MCF 10A (cell line): ENCODE measurements at regions not wholly inside any gene's neighbourhood (a gene's known extent, or its start where the extent isn't known, plus 50 kb on each side); places are given as distances from the start of the nearest gene placed in this dataset.

Source experiments
- BruUV-seq: library from RNA; stranded (reverse); fragments of 400-500 nt; replicated peaks from 2 replicates; lab custom pipeline; 2021; lab: Mats Ljungman, UMichigan
- CTCF ChIA-PET: fragments of 300-600 bp; sonication (Branson Sonifier 250); formaldehyde crosslinking; extraction: SDS; loops from one replicate; lab custom pipeline; 2021; ENCODE audit warnings: antibody characterized with exemption, inconsistent platforms; lab: Yijun Ruan, JAX
- POLR2A ChIA-PET: fragments of 300-600, 350-650 bp; sonication (Branson Sonifier 250); formaldehyde crosslinking; extraction: SDS; loops from one replicate; lab custom pipeline; 2020; ENCODE audit warnings: antibody characterized with exemption, inconsistent platforms; lab: Yijun Ruan, JAX
- DNase-seq: peaks from one replicate; pipeline ENCODE4 v3.0.0-alpha.2; 2018; ENCODE audit not compliant: unreplicated experiment
- H3K27ac Mint-ChIP-seq: one replicate; pipeline ENCODE4 v1.8.0; 2022; ENCODE audit warnings: mild to moderate bottlenecking, low read depth, mixed read lengths; ENCODE audit not compliant: unreplicated experiment
- H3K27me3 Mint-ChIP-seq: one replicate; pipeline ENCODE4 v1.8.0; 2022; ENCODE audit warnings: mixed read lengths; ENCODE audit not compliant: insufficient read depth, unreplicated experiment
- H3K36me3 Mint-ChIP-seq: one replicate; pipeline ENCODE4 v1.8.0; 2022; ENCODE audit warnings: mild to moderate bottlenecking, moderate library complexity, mixed read lengths; ENCODE audit not compliant: insufficient read depth, unreplicated experiment
- H3K4me1 Mint-ChIP-seq: one replicate; pipeline ENCODE4 v1.8.0; 2022; ENCODE audit warnings: mixed read lengths; ENCODE audit not compliant: insufficient read depth, unreplicated experiment
- H3K4me3 Mint-ChIP-seq: one replicate; pipeline ENCODE4 v1.8.0; 2022; ENCODE audit warnings: mild to moderate bottlenecking, moderate library complexity, mixed read lengths; ENCODE audit not compliant: unreplicated experiment
- H3K9me3 Mint-ChIP-seq: one replicate; pipeline ENCODE4 v1.8.0; 2022; ENCODE audit warnings: mixed read lengths; ENCODE audit not compliant: unreplicated experiment
- intact Hi-C: fragments of 100-400 bp; cut with micrococcal nuclease; formaldehyde crosslinking; loops from 2 replicates; pipeline ENCODE4 v1.14.1; 2022
- TF ChIP-seq, protein P1 (sequence below): fragments of 200-600 bp; IDR thresholded peaks from one replicate; pipeline ENCODE4 v1.8.0; 2022; ENCODE audit warnings: antibody characterized with exemption, mild to moderate bottlenecking; ENCODE audit not compliant: unreplicated experiment

DNA sequence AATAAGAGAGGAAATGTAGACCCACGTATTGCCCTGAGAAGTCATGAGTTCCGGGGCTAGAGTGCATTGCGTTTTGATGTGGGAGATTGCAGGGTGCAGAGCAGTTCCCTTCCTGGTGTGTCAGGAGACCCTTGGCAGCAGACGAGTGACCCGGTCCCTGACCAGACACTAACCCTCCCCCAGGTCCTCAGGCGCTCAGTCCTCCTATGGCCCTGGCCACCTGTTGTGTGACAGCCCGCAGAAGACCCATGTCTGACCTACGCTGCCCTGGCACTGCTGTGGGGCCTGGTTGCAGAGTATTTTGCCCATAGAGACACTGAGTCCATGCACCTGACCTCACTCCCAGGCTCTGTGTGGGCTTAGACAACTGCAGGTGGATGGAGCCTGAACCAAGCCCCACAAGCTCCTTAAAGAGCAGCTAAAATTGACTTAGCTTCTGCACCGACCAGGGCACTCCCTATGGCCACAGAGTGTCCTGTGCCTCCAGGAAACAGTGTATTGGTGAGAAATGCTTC, 833.8 kb downstream of the TBC1D22A start:
- Mint-ChIP-seq H3K27ac (no peak overlapping the region), H3K9me3 (no peaks in the 10 kb centered on the region), H3K27me3 (peaks cover 9% of the 10 kb centered on the region), H3K36me3 (no peaks in the 10 kb centered on the region), H3K4me1 (peaks cover 8% of the 10 kb centered on the region), H3K4me3 (no peak overlapping the region)
- CTCF ChIA-PET = no interaction called here
- no TSS peak for BruUV-seq
- POLR2A ChIA-PET = no interaction called here
- no peak for DNase-seq
- TF ChIP-seq, protein P1, sequence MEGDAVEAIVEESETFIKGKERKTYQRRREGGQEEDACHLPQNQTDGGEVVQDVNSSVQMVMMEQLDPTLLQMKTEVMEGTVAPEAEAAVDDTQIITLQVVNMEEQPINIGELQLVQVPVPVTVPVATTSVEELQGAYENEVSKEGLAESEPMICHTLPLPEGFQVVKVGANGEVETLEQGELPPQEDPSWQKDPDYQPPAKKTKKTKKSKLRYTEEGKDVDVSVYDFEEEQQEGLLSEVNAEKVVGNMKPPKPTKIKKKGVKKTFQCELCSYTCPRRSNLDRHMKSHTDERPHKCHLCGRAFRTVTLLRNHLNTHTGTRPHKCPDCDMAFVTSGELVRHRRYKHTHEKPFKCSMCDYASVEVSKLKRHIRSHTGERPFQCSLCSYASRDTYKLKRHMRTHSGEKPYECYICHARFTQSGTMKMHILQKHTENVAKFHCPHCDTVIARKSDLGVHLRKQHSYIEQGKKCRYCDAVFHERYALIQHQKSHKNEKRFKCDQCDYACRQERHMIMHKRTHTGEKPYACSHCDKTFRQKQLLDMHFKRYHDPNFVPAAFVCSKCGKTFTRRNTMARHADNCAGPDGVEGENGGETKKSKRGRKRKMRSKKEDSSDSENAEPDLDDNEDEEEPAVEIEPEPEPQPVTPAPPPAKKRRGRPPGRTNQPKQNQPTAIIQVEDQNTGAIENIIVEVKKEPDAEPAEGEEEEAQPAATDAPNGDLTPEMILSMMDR = no peak
- intact Hi-C loops = no loop called here

DNA sequence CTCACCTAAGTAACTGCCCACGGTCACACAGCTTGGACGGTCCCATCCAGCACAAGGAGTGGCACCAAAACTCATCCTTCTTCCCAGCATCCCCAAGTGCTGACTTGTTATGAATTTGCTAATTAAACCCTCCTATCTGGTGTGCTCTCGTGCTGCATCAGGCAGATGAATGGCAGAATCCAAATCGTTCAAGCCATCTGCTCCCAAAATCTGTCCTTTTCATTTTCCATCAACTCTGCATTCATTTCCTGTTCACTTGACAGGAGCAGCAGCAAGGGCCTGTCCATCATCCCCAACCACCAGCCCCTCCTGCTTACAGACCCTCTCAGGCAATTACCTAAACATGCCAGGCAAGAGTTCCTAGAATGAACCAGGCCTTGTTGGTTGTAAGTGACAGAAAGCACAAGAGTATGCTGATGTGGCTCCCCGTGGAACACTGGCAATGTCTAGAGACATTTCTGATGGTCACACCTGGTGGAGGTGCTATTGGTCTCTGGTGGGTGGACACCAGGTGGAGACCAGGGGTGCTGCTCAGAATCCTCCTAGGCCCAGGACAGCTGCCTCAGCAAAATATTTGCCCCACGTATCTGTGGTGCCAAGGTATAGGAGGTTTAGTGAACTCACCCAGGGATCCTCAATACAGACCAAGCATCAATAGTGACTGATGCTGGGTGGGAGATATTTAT, 832.5 kb downstream of the TBC1D22A start:
- Mint-ChIP-seq H3K27ac (no peak overlapping the region), H3K36me3 (no peaks in the 10 kb centered on the region), H3K4me3 (no peak overlapping the region), H3K9me3 (no peaks in the 10 kb centered on the region), H3K27me3 (peaks cover 8% of the 10 kb centered on the region), H3K4me1 (peaks cover 8% of the 10 kb centered on the region)
- no TSS peak for BruUV-seq
- POLR2A ChIA-PET = no interaction called here
- TF ChIP-seq, protein P1 = no peak
- intact Hi-C loops = no loop called here
- no peak for DNase-seq
- CTCF ChIA-PET = no interaction called here

DNA sequence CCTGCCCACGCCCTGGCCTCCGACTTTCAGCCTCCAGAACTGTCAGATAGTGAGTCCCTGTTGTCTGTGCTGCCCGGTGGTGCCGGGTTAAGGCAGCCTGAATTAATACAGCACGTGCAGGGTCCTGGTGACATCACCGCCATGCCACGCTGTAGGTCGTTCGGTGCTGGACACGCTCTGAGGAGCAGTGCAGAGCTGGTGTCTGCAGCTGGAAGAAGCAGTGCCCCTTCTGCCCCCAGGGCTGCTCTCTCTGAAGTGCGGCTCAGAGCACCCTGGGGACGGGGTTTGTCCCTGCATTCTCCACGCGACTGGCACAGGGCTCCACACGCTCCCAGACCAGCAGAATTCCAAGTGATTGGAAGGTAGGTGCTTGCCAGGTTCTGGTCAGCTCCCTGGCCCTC, 831.5 kb downstream of the TBC1D22A start:
- BruUV-seq = no TSS peak
- Mint-ChIP-seq H3K4me3 (no peak overlapping the region), H3K27ac (no peak overlapping the region), H3K4me1 (peaks cover 8% of the 10 kb centered on the region), H3K27me3 (no peaks in the 10 kb centered on the region), H3K9me3 (no peaks in the 10 kb centered on the region), H3K36me3 (peaks cover 5% of the 10 kb centered on the region)
- no peak for DNase-seq
- TF ChIP-seq, protein P1 = no peak
- ChIA-PET CTCF (no interaction called here), POLR2A (no interaction called here)
- intact Hi-C loops = no loop called here

DNA sequence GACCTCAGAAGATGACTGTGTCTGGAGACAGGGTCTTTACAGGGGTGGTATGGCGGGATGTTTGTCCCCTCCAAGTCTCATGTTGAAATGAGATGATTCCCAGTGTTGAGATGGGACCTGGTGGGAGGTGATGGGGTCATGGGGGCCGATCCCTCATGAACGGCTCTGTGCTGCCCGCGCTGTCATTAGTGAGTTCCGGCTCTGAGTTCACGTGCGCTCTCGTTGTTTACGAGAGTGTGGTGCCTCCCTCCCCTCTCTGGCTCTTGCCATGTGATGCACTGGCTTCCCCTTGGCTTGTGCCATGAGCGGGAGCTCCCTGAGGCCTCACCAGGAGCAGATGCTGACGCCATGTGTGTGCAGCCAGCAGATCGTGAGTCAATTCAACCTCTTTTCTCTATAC, 830.8 kb downstream of the TBC1D22A start:
- DNase-seq = no peak
- no peak overlapping the region for H3K4me3 Mint-ChIP-seq
- CTCF ChIA-PET = no interaction called here
- no peaks in the 10 kb centered on the region for H3K9me3 Mint-ChIP-seq
- peaks cover 14% of the 10 kb centered on the region for H3K4me1 Mint-ChIP-seq
- TF ChIP-seq, protein P1 = no peak
- H3K36me3 Mint-ChIP-seq = peaks cover 5% of the 10 kb centered on the region
- no peaks in the 10 kb centered on the region for H3K27me3 Mint-ChIP-seq
- intact Hi-C loops = no loop called here
- BruUV-seq = no TSS peak
- no peak overlapping the region for H3K27ac Mint-ChIP-seq
- POLR2A ChIA-PET = no interaction called here
